Stimulated activated CD8-positive, alpha-beta memory T cell treated with anti-CD3 and anti-CD28 coated beads, Interleukin-12 subunit alpha, Interleukin-12 subunit beta, amount 100 ng/mL, for 24 hours (primary cell): ENCODE measurements at regions not wholly inside any gene's neighbourhood (a gene's known extent, or its start where the extent isn't known, plus 50 kb on each side); places are given as distances from the start of the nearest gene placed in this dataset.

Experiments used
- DNase-seq: peaks from one replicate; pipeline ENCODE4 v3.0.0-alpha.2; 2020; ENCODE audit errors: extremely low read depth

DNA sequence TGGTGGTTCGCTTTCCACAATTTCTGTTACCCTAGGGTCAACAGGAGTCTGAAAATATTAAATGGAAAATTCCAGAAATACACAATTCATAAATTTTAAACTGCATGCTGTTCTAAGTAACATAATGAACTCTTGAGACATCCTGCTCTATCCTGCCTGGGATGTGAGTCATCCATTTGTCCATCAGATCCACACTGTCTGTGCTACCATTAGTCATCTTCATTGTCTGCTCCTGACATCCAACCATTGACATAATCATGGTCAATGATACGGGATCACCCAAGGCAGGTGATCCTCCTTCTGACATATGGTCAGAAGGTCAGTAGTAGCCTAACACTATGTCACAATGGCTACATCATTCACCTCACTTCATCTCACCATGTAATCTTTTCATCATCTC is 276.7 kb upstream of the KIF2A start:
- no peak for DNase-seq

DNA sequence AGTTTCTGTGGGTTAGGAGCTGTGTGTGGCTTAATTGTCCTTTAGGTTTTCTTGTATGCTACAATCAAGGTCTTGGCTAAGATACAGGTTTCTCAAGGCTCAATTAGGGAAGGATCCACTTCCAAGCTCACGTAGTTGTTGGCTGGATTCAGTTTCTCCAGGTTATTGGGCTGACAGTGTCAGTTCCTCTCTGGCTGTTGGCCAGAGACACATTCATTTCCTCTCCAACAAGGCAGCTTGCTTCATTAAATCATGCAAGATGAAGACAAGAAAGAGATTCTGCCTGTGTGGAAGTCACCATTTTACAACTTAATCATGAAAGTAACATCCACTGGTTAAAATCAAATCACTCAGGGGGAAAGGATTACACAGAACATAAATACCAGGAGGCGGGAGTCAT is 275.7 kb upstream of the KIF2A start:
- DNase-seq = no peak

DNA sequence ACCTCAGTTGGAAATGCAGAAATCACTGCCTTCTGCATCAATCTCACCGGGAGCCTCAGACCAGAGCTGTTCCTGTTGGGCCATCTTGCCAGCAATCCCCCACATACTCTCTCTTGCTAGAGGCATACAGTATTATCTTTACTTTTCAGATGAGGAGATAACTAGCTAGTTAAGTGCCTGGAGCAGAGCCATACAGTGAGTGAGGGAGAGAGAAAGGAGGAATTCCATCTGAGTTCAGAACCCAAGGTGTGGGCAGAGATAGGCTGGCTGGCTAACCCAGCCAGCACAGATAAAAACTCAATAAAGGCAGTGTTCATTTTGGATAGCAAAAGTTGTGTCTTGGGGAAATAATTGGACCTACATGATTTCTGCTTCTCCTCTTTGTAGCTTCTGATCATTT is 268.0 kb upstream of the KIF2A start:
- DNase-seq = no peak

GRCh38 chr5:62041156-62041756 is 264.8 kb upstream of the KIF2A start:
- no peak for DNase-seq

DNA sequence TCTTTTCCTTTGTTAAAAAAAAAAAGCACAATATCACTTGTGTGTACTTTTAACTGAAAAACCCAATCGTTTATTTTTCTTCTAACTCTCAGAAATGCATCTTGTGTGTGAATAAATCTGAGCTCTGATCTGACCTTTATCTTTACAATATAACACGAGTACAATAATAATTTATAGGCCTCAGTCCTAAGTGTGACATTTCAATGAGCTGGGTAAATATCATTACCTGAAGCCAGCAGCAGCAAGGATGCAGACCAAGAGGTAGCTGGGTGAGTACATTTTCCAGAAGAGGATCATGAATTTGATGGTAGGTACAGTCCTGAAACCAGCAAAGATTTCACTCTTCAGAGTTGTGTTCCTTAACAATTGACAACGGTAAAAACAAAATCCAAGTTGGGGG is 264.0 kb upstream of the KIF2A start:
- DNase-seq = no peak

DNA sequence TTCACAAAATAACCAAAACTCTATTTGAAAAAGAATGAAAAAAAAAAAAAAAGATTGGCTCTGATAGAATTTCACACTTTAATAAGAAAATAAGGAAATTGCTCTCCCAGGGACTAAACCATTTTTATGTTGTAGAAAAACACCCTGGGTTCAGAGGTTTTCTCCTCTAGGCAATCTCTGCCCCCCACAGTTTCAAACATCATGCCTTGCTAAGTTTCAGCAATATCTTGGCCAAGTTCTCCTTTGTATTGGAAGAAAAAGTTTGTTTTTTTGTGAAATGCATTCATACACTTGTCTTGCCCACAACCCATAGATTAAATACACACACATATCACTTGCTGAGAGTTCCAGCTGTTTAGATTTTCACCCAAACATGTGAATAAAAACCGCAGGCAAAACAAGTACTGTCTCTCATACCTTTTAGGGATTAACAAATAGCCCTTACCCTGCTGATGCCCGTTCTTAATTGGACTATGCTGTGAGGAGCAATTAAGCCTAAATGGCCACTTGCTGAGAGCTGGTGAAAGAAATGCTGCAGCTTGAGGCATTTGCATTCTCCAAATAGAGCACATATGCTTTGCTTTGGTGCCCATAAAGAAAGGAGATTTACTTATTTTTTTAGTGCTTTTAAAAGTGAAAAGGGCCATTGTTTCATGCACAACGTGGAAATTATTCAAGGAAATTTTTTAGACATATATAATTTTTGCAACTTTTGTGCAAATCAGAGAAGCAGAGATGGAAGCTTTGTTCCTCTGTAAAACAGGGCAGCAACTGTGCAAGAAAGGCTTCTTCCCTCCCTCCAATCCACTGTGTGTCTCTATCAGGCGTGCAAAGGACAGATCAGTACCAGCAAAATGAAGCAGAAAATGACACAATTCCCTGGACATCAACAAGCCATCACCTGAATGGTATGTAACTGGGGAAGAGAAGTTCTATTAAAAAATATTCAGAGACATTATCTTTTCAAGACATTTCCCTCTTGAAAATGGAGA is 262.4 kb upstream of the KIF2A start:
- DNase-seq = no peak

- DNase-seq = no peak
These were observed 261.0 kb upstream of the KIF2A start for GRCh38 chr5:62044989-62045388.

DNA sequence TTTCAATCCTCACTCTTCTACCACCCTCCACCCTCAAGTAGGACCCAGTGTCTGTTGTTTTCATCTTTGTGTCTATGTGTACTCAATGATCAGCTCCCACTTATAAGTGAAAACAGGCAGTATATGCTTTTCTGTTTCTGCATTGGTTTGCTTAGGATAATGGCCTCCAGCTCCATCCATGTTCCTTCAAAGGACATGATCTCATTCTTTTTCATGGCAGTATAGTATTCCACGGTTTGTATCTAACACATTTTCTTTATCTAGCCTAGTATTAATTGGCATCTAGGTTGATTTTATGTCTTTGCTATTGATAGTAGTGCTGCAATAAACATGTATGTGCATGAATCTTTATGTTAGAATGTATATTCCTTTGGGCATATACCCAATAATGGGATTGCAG is 259.8 kb upstream of the KIF2A start:
- DNase-seq = no peak

- DNase-seq = no peak
These were observed 254.3 kb upstream of the KIF2A start for GRCh38 chr5:62051747-62052146.

DNA sequence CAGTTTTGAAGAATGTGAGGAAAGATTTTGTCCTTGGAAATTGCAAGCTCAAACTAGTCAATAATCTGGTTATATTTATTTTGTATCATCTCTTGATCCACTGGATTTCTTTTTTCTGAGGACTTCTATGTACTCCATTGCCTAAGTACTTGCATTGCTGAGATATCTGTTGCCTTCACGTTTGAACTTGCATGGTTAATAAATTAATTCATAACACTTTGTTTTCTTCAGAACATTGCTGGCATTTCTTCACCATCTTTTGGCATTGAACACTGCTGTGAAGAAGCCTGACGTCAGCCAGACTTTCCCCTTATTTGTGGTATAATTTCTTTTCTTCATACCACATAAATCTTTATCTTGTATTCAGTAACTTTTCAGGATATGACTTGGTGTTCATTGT is 246.0 kb upstream of the KIF2A start:
- no peak for DNase-seq

DNA sequence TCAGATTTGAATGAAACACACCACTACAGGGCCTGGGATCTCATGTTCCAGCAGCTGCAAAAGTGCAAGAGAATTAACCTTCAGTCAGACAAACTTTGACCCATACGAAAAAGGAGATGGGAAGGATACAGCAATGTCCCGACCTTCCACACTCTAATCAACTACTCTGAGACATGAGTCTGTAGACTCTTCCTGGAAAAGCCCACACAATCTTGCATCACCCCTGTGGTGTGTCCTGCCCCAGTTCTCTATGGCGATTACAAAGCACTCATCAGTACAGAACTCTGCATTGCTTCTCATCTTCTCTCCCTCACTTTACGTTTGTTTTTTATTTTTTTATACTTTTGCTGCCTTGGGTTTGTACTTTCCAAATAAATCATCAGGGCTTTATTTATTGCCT is 241.0 kb upstream of the KIF2A start:
- DNase-seq = no peak

DNA sequence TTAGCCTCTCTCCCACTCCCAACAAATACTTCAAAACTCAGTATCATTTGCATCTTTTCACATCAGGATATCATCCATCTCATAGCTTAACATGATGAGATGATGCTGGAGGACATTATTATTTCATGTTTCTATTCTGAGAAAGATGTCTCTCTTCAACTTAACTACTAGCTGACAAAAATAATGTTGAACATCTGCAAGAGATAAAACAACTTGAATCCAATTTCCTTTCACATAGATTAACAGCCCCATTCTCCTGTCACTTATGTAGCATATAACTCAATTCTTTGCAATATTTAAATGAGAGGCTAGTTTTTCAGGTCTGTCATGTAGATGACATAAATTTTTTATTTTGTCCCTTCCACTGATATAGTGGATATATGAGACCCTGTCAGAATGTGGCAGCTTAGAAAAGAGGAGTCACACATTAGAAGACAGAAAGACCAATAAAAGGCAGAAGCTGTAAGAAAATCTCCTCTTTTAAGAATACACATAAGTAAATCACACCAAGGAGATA is 239.2 kb upstream of the KIF2A start:
- no peak for DNase-seq

DNA sequence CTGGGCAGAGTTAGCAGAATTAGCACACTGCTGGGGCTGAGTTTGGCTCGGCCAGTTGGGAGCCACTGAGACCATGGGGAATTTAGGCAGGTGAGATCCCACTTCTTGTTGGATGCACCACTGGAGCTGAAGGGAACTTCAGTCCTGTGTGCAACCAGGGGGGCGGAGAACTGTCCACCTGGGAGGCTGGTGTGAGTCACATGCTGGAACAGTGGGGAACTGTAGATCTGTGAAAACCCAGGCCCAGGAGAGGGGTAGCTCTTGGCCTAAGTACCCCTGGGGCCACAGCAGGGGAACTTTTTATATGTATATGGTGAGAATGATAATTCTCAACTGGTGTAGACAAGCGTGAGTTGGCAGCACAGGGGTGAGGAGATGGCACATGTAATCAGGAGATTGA is 237.5 kb upstream of the KIF2A start:
- DNase-seq = no peak

GRCh38 chr5:62077387-62077786 is 228.6 kb upstream of the KIF2A start:
- DNase-seq = no peak

DNA sequence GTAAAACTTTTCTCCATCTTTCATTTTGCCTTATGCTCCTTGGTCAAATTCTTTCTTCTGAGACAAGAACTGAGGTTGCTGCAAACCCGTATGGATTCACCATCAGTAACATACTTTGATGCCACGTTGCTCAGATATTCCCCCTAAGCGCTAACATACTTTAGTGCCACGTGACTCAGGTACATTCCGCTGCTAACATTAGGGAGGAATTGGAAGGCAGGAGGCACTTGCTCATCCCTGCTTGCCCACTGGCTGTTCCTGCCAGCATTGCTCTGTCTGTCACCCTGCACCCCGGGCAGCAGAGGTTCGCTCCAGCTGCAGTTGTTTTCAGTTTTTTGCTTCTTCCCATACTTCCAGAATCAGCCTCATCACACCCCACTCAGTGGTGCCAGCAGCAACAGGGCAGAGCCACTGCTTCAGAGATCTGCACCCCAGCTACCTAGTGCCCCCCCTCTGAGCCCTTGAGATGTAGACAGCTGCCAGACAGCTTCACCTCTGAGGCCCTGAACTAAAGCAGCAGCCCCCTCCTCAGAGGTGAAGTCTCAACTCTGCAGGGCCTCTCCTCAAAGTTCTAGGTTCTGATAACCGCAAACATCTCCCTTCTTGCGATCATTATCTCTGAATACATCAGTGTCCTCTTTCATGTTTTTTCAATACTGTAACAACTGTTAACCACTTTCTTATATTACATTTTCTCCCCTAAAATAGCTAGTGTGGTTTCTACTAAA is 228.0 kb upstream of the KIF2A start:
- no peak for DNase-seq

DNA sequence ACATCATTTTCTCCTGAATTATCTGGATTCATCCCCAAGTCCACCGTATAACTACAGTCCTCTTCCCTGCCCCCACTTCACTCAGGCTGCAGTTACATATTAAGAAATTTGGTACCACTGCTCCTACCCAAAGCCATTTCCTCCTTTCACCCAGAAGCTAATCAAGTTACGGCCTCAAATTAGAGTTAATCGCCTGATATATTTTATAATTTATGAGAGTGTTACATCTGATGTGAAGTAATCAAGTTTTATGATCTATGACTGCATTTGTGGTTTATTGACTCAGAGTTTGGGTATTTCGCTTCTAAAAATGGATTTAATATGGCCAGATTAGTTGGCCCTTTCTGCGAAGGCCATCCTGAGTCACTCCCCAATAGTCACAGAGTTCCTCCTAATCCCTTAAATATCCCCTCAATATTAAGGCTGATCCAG is 223.6 kb upstream of the KIF2A start:
- no peak for DNase-seq

GRCh38 chr5:62083247-62083646 is 222.8 kb upstream of the KIF2A start:
- no peak for DNase-seq

GRCh38 chr5:62083661-62084060 is 222.3 kb upstream of the KIF2A start:
- DNase-seq = no peak

- DNase-seq = no peak
These were observed 221.6 kb upstream of the KIF2A start for GRCh38 chr5:62084391-62084790.

DNA sequence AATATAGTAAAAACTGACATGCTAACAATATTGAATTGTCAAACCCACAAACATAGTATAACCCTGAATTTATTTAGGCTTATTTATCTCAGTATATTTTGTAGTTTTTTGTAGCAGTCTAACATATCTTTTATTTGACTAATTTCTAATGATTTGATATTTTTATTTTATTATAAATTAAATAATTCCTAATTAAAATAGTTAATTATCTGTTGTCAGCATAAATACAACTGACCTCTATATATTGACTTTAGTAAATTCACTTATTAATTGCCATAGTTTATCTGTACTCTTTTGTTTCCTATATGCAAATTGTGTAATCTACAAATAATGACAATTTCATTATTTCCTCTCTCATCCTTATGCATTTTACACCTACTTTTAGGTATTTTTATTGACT is 215.1 kb upstream of the KIF2A start:
- DNase-seq = no peak

DNA sequence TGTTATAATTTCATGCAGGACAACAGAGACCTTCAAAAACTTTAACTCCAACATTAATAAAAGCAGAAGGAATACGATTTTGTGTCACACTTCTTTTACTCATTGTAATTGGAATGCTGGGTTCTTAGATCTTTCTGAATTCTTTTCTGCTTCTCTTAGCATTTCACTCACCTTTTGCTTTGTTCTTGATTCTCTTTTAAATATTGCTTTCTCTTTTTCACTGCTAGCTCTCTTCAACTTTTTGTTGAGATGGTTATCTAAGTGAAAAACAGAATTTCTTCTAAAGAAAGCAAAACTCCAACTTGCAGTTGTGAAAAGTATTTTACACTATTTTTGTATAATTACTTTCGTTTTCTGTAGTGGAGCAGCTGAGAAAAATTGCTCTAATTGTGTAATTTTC is 212.6 kb upstream of the KIF2A start:
- no peak for DNase-seq

DNA sequence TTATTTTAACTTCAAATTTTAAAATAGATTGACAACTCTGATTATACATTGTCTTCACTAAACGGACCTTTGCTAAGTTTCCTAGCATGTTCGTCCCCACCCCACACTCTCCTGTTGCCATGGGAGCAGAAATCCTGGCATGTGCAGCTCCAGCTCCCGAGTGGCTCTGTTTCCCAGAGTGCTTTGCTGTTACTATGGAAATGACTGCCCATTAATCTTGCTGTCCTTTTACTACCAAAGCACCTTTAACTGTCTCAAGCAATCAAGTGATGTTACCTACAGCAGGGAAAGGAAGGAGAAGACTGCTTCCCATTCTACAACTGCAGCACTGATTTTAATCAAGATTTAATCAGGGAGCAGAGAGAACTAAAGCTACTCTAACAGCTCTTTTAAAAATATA is 212.0 kb upstream of the KIF2A start:
- no peak for DNase-seq
